Glutamatergic neuron (in vitro differentiated cells): ENCODE measurements at regions not wholly inside any gene's neighbourhood (a gene's known extent, or its start where the extent isn't known, plus 50 kb on each side); places are given as distances from the start of the nearest gene placed in this dataset.

Experiments
- DNase-seq: peaks from one replicate; pipeline ENCODE4 v3.0.0; 2022
- H3K27ac Mint-ChIP-seq: one replicate; pipeline ENCODE4 v1.8.0; 2020; ENCODE audit warnings: mild to moderate bottlenecking, mixed read lengths, inconsistent platforms; ENCODE audit not compliant: unreplicated experiment
- H3K27me3 Mint-ChIP-seq: one replicate; pipeline ENCODE4 v1.8.0; 2020; ENCODE audit warnings: mild to moderate bottlenecking, moderate library complexity, mixed read lengths, inconsistent platforms; ENCODE audit not compliant: unreplicated experiment
- H3K36me3 Mint-ChIP-seq: one replicate; pipeline ENCODE4 v1.8.0; 2020; ENCODE audit warnings: mild to moderate bottlenecking, mixed read lengths, inconsistent platforms; ENCODE audit not compliant: unreplicated experiment
- H3K4me1 Mint-ChIP-seq: one replicate; pipeline ENCODE4 v1.8.0; 2020; ENCODE audit warnings: mild to moderate bottlenecking, low read depth, mixed read lengths, inconsistent platforms; ENCODE audit not compliant: unreplicated experiment
- H3K4me3 Mint-ChIP-seq: one replicate; pipeline ENCODE4 v1.8.0; 2020; ENCODE audit warnings: mild to moderate bottlenecking, mixed read lengths, inconsistent platforms; ENCODE audit not compliant: unreplicated experiment
- H3K9me3 Mint-ChIP-seq: one replicate; pipeline ENCODE4 v1.8.0; 2020; ENCODE audit warnings: mild to moderate bottlenecking, moderate library complexity, mixed read lengths, inconsistent platforms; ENCODE audit not compliant: unreplicated experiment
- CTCF ChIP-seq: fragments of 200-600 bp; sonication (generic); IDR thresholded peaks from one replicate; pipeline ENCODE4 v1.5.0; 2021; ENCODE audit not compliant: partially characterized antibody, unreplicated experiment

GRCh38 chr5:99605904-99606303 lies 677.1 kb upstream of the CHD1 start:
- no peak overlapping the region for H3K4me3 Mint-ChIP-seq
- DNase-seq: no peak
- no peaks in the 10 kb centered on the region for H3K27me3 Mint-ChIP-seq
- no peaks in the 10 kb centered on the region for H3K36me3 Mint-ChIP-seq
- no peak overlapping the region for H3K27ac Mint-ChIP-seq
- TF ChIP-seq CTCF: no peak
- peaks cover 8% of the 10 kb centered on the region for H3K4me1 Mint-ChIP-seq
- no peaks in the 10 kb centered on the region for H3K9me3 Mint-ChIP-seq

GRCh38 chr5:99600952-99601351 lies 672.1 kb upstream of the CHD1 start:
- Mint-ChIP-seq H3K27me3 (no peaks in the 10 kb centered on the region), H3K36me3 (no peaks in the 10 kb centered on the region), H3K27ac (no peak overlapping the region), H3K4me3 (no peak overlapping the region), H3K9me3 (no peaks in the 10 kb centered on the region), H3K4me1 (peaks cover 8% of the 10 kb centered on the region)
- TF ChIP-seq CTCF: no peak
- DNase-seq: no peak

- H3K36me3 Mint-ChIP-seq: no peaks in the 10 kb centered on the region
- no peaks in the 10 kb centered on the region for H3K27me3 Mint-ChIP-seq
- H3K9me3 Mint-ChIP-seq: no peaks in the 10 kb centered on the region
- no peak overlapping the region for H3K4me3 Mint-ChIP-seq
- no peak for DNase-seq
- H3K27ac Mint-ChIP-seq: no peak overlapping the region
- H3K4me1 Mint-ChIP-seq: no peaks in the 10 kb centered on the region
- no peak for TF ChIP-seq CTCF
Observed at GRCh38 chr5:99590806-99591205, 662.0 kb upstream of the CHD1 start.

- Mint-ChIP-seq H3K4me3 (no peak overlapping the region), H3K9me3 (no peaks in the 10 kb centered on the region), H3K27ac (no peak overlapping the region), H3K36me3 (no peaks in the 10 kb centered on the region), H3K27me3 (no peaks in the 10 kb centered on the region), H3K4me1 (no peaks in the 10 kb centered on the region)
- no peak for TF ChIP-seq CTCF
- no peak for DNase-seq
Observed at GRCh38 chr5:99589424-99589823, 660.6 kb upstream of the CHD1 start.

- no peak for DNase-seq
- Mint-ChIP-seq H3K9me3 (no peaks in the 10 kb centered on the region), H3K27me3 (no peaks in the 10 kb centered on the region), H3K27ac (no peak overlapping the region), H3K4me3 (no peak overlapping the region), H3K36me3 (no peaks in the 10 kb centered on the region), H3K4me1 (no peaks in the 10 kb centered on the region)
- no peak for TF ChIP-seq CTCF
Observed at GRCh38 chr5:99587983-99588382, 659.2 kb upstream of the CHD1 start.
